HUES48 (cell line): ENCODE measurements at regions not wholly inside any gene's neighbourhood (a gene's known extent, or its start where the extent isn't known, plus 50 kb on each side); places are given as distances from the start of the nearest gene placed in this dataset.

Source experiments
- H3K27ac ChIP-seq: one replicate; pipeline ENCODE4 v1.7.0; 2013; ENCODE audit warnings: low read depth, low read length, inconsistent platforms
- H3K27me3 ChIP-seq: 2 replicates; pipeline ENCODE4 v1.6.1; 2013; ENCODE audit warnings: mild to moderate bottlenecking, low read length; ENCODE audit not compliant: control insufficient read depth, insufficient read depth
- H3K36me3 ChIP-seq: 2 replicates; pipeline ENCODE4 v1.6.1; 2013; ENCODE audit warnings: low read length; ENCODE audit not compliant: control insufficient read depth, insufficient read depth
- H3K4me1 ChIP-seq: 2 replicates; pipeline ENCODE4 v1.6.1; 2013; ENCODE audit warnings: mild to moderate bottlenecking, low read length; ENCODE audit not compliant: control insufficient read depth, insufficient read depth
- H3K4me3 ChIP-seq: 2 replicates; pipeline ENCODE4 v1.5.1; 2013; ENCODE audit warnings: mild to moderate bottlenecking, low read depth, low read length
- H3K9ac ChIP-seq: 2 replicates; pipeline ENCODE4 v1.6.1; 2013; ENCODE audit warnings: mild to moderate bottlenecking, low read depth, low read length, moderate library complexity
- H3K9me3 ChIP-seq: 2 replicates; pipeline ENCODE4 v1.6.1; 2013; ENCODE audit warnings: low read length; ENCODE audit not compliant: control insufficient read depth, insufficient read depth

DNA sequence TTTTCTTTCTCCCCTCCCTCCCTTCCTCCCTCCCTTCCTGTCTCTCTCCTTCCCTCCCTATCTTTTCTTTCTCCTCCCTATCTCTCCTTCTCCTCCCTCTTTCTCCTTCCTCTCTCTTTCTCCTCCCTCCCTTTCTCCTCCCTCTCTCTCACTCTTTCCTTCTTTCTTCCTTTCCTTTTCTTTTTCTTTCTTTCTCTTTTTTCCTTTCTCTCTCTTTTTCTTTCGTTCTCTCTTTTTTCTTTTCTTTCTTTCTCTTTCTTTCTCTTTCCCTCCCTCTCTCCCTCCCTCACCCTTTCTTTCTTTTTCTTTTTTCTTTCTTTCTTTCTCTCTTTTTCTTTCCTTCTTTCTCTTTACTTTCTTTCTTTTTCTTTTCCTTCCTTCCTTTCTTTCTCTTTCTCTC, 169.7 kb upstream of the LINC00305 start:
- Histone ChIP-seq H3K9me3 (peaks cover 15% of the 10 kb centered on the region; the same call in 1 of the 2 replicates), H3K27me3 (no peaks in the 10 kb centered on the region), H3K4me3 (no peak overlapping the region), H3K4me1 (no peaks in the 10 kb centered on the region), H3K27ac (no peak overlapping the region), H3K9ac (no peak overlapping the region), H3K36me3 (no peaks in the 10 kb centered on the region)

GRCh38 chr18:64311859-64312258, 163.0 kb upstream of the LINC00305 start:
- no peak overlapping the region for H3K4me3 ChIP-seq

DNA sequence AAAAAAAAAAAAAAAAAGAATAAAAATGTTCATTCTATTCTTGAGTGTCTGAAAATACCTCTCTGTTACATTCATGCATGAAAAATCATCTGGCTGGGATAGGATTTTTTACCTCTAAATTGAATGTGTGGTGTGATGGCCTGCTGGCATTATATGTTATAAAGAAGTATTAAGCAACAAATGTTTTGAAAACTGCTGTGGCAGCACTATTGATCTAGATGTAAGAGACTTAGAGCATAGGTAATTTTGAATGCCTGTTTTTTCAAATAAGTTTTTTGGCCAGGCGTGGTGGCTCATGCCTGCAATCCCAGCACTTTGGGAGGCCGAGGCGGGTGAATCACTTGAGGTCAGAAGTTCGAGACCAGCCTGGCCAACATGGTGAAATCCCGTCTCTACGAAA, 147.0 kb upstream of the LINC00305 start:
- Histone ChIP-seq H3K9me3 (no peaks in the 10 kb centered on the region), H3K36me3 (no peaks in the 10 kb centered on the region), H3K27me3 (no peaks in the 10 kb centered on the region), H3K4me1 (peaks cover 11% of the 10 kb centered on the region), H3K27ac (no peak overlapping the region), H3K9ac (no peak overlapping the region), H3K4me3 (no peak overlapping the region)

More at GRCh38 chr18:64311859-64312258, 163.0 kb upstream of the LINC00305 start:
- Histone ChIP-seq H3K27me3 (no peaks in the 10 kb centered on the region), H3K36me3 (no peaks in the 10 kb centered on the region), H3K9me3 (0 out of 2 replicates have a peak, but pooled peaks cover 6% of the 10 kb centered on the region), H3K27ac (no peak overlapping the region), H3K9ac (no peak overlapping the region), H3K4me1 (no peaks in the 10 kb centered on the region)

DNA sequence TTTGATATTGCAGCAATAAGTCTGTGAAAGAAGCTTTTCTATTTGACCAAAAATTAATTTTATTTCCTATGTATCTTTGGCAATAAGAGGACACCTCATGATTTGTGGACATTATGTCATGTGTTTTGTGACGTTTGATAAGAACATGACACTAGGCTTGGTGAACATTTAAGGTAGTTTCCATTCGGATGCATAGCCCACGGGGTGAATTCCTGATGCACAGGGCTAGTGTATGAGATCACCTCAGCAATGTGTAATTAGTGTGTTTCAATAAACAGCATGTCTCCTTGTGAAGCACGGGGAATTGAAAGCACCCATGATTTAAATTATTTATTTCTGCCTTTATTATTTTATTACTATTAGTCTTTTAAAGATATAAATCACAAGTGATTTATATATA, 146.1 kb upstream of the LINC00305 start:
- Histone ChIP-seq H3K9ac (no peak overlapping the region), H3K36me3 (no peaks in the 10 kb centered on the region), H3K27ac (no peak overlapping the region), H3K4me1 (peaks cover 7% of the 10 kb centered on the region), H3K9me3 (no peaks in the 10 kb centered on the region), H3K27me3 (no peaks in the 10 kb centered on the region), H3K4me3 (no peak overlapping the region)

DNA sequence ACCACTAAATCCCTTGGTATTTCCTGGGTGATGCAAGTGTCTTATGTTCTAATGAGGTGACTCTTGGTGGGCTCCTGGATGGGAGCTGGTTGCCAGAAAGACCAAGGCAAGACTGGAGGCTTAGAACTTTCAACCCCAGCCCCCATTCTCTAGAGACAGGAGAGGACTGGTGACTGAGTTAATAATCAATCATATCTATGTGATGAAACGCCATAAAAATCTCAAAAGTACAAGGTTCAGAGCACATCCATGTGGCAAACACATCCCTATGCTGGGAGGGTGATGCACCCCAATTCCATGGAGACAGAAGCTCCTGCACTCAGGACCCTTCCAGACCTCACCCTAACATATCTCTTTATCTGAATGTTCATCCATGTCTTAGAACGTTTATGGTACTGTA, 139.5 kb upstream of the LINC00305 start:
- H3K36me3 ChIP-seq: no peaks in the 10 kb centered on the region
- H3K27me3 ChIP-seq: no peaks in the 10 kb centered on the region
- H3K27ac ChIP-seq: no peak overlapping the region
- no peak overlapping the region for H3K9ac ChIP-seq
- H3K4me3 ChIP-seq: no peak overlapping the region
- peaks cover 4% of the 10 kb centered on the region; the same call in 1 of the 2 replicates for H3K9me3 ChIP-seq
- no peaks in the 10 kb centered on the region for H3K4me1 ChIP-seq

DNA sequence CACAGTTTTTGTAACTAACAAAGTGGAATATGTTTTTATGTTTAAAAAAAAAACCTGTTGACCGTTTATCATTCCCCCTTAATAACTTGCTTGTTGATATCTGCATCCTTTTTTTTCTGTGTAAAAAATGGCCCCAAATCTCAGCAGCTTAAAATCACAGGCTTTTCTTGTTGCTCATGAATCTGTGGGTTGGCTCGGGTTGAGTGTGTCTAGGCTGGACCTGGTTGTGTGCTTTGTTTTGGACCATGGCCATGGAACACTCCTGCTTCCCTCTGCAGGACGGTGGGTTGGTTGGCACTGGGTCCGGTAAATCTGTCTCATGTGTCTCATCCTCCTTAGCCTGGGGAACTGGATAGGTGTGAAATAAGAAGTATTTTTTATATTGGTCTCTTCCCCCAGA, 139.0 kb upstream of the LINC00305 start:
- Histone ChIP-seq H3K4me3 (no peak overlapping the region), H3K36me3 (no peaks in the 10 kb centered on the region), H3K9ac (no peak overlapping the region), H3K4me1 (no peaks in the 10 kb centered on the region), H3K27ac (no peak overlapping the region), H3K27me3 (no peaks in the 10 kb centered on the region), H3K9me3 (peaks cover 4% of the 10 kb centered on the region; the same call in 1 of the 2 replicates)

DNA sequence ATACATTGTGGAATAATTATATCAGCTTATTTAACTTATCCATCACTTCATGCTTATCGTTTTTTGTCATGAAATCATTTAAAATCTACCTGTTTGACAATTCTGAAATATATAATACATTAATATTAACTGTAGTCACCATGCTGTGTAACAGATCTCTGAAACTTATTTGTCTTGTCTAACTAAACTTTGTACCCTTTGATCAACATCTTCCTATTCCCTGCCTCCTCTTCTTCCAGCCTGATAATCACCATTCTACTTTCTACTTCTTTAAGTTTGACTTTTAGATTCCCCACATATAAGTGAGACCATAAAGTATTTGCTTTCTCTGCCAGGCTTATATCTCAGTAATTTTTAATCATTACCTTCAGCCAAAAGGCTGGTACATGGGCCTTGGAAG, 134.2 kb upstream of the LINC00305 start:
- no peak overlapping the region for H3K4me3 ChIP-seq
- no peak overlapping the region for H3K9ac ChIP-seq
- H3K4me1 ChIP-seq: no peaks in the 10 kb centered on the region
- H3K27me3 ChIP-seq: no peaks in the 10 kb centered on the region
- 0 out of 2 replicates have a peak, but pooled peaks cover 2% of the 10 kb centered on the region for H3K36me3 ChIP-seq
- H3K9me3 ChIP-seq: peaks cover 36% of the 10 kb centered on the region
- H3K27ac ChIP-seq: no peak overlapping the region

- no peaks in the 10 kb centered on the region for H3K27me3 ChIP-seq
- H3K4me1 ChIP-seq: peaks cover 28% of the 10 kb centered on the region
- 0 out of 2 replicates have a peak, but pooled peaks cover 3% of the 10 kb centered on the region for H3K36me3 ChIP-seq
- no peak overlapping the region for H3K4me3 ChIP-seq
- no peak overlapping the region for H3K9ac ChIP-seq
- H3K27ac ChIP-seq: no peak overlapping the region
- peaks cover 52% of the 10 kb centered on the region for H3K9me3 ChIP-seq
These were observed 129.1 kb upstream of the LINC00305 start for GRCh38 chr18:64278026-64278425.

- no peak overlapping the region for H3K27ac ChIP-seq
- H3K9ac ChIP-seq: no peak overlapping the region
- H3K4me1 ChIP-seq: peaks cover 43% of the 10 kb centered on the region
- H3K36me3 ChIP-seq: 0 out of 2 replicates have a peak, but pooled peaks cover 3% of the 10 kb centered on the region
- H3K27me3 ChIP-seq: no peaks in the 10 kb centered on the region
- H3K4me3 ChIP-seq: no peak overlapping the region
- peaks cover 42% of the 10 kb centered on the region for H3K9me3 ChIP-seq
These were observed 127.6 kb upstream of the LINC00305 start for GRCh38 chr18:64276311-64277090.

- Histone ChIP-seq H3K27me3 (no peaks in the 10 kb centered on the region), H3K36me3 (0 out of 2 replicates have a peak, but pooled peaks cover 3% of the 10 kb centered on the region), H3K4me3 (no peak overlapping the region), H3K27ac (peak overlapping the region; percentile 98), H3K9ac (no peak overlapping the region), H3K4me1 (peaks cover 46% of the 10 kb centered on the region), H3K9me3 (peaks cover 35% of the 10 kb centered on the region)
These were observed 126.9 kb upstream of the LINC00305 start for GRCh38 chr18:64275593-64276300.

GRCh38 chr18:64273724-64274123, 124.8 kb upstream of the LINC00305 start:
- Histone ChIP-seq H3K9me3 (peaks cover 20% of the 10 kb centered on the region), H3K36me3 (0 out of 2 replicates have a peak, but pooled peaks cover 3% of the 10 kb centered on the region), H3K9ac (no peak overlapping the region), H3K27me3 (no peaks in the 10 kb centered on the region), H3K27ac (peak overlapping the region; percentile 98), H3K4me3 (no peak overlapping the region), H3K4me1 (peaks cover 46% of the 10 kb centered on the region)
